Activated naive CD8-positive, alpha-beta T cell treated with anti-CD3 and anti-CD28 coated beads, Interleukin-2, amount 50 U/mL, for 24 hours (primary cell): ENCODE measurements at regions not wholly inside any gene's neighbourhood (a gene's known extent, or its start where the extent isn't known, plus 50 kb on each side); places are given as distances from the start of the nearest gene placed in this dataset.

Experiments used
- ATAC-seq: fragments of 150-1000 bp; cut with Tn5 transposase; one replicate; pipeline ENCODE4 v1.10.0; 2021
- DNase-seq: peaks from one replicate; pipeline ENCODE4 v3.0.0; 2021
- H3K27ac Mint-ChIP-seq: one replicate; pipeline ENCODE4 v1.8.0; 2021; ENCODE audit warnings: mild to moderate bottlenecking, mixed read lengths
- H3K27me3 Mint-ChIP-seq: one replicate; pipeline ENCODE4 v1.8.0; 2021; ENCODE audit warnings: mixed read lengths
- H3K36me3 Mint-ChIP-seq: one replicate; pipeline ENCODE4 v1.8.0; 2021; ENCODE audit warnings: low read depth, mixed read lengths
- H3K4me1 Mint-ChIP-seq: one replicate; pipeline ENCODE4 v1.8.0; 2021; ENCODE audit warnings: mixed read lengths
- H3K4me3 Mint-ChIP-seq: one replicate; pipeline ENCODE4 v1.8.0; 2021; ENCODE audit warnings: mild to moderate bottlenecking, moderate library complexity, mixed read lengths
- H3K9me3 Mint-ChIP-seq: one replicate; pipeline ENCODE4 v1.8.0; 2021; ENCODE audit warnings: mixed read lengths

GRCh38 chr5:124932791-124933600, 186.6 kb upstream of the ZNF608 start:
- ATAC-seq (no peak), DNase-seq (no peak)
- H3K9me3 Mint-ChIP-seq: no peaks in the 10 kb centered on the region
- no peak overlapping the region for H3K4me3 Mint-ChIP-seq
- peaks cover 2% of the 10 kb centered on the region for H3K27me3 Mint-ChIP-seq
- peaks cover 13% of the 10 kb centered on the region for H3K4me1 Mint-ChIP-seq
- H3K27ac Mint-ChIP-seq: no peak overlapping the region
- no peaks in the 10 kb centered on the region for H3K36me3 Mint-ChIP-seq

GRCh38 chr5:124935065-124935464, 188.6 kb upstream of the ZNF608 start:
- ATAC-seq: peak; percentile 33
- H3K36me3 Mint-ChIP-seq: no peaks in the 10 kb centered on the region
- peak; percentile 8 for DNase-seq
- peak overlapping the region; percentile 62 for H3K27ac Mint-ChIP-seq
- H3K27me3 Mint-ChIP-seq: peaks cover 2% of the 10 kb centered on the region
- H3K4me1 Mint-ChIP-seq: peaks cover 13% of the 10 kb centered on the region
- H3K4me3 Mint-ChIP-seq: peak overlapping the region; percentile 2
- peaks cover 6% of the 10 kb centered on the region for H3K9me3 Mint-ChIP-seq

- peaks cover 11% of the 10 kb centered on the region for H3K9me3 Mint-ChIP-seq
- H3K27ac Mint-ChIP-seq: peak overlapping the region; percentile 89
- DNase-seq: no peak
Measured at GRCh38 chr5:124936626-124936933, 190.1 kb upstream of the ZNF608 start.

GRCh38 chr5:124941051-124942049, 194.9 kb upstream of the ZNF608 start:
- H3K4me1 Mint-ChIP-seq: no peaks in the 10 kb centered on the region
- ATAC-seq (no peak), DNase-seq (no peak)
- H3K36me3 Mint-ChIP-seq: no peaks in the 10 kb centered on the region
- peaks cover 11% of the 10 kb centered on the region for H3K9me3 Mint-ChIP-seq
- H3K27ac Mint-ChIP-seq: no peak overlapping the region
- H3K27me3 Mint-ChIP-seq: peaks cover 2% of the 10 kb centered on the region
- no peak overlapping the region for H3K4me3 Mint-ChIP-seq

More at GRCh38 chr5:124936626-124936933, 190.1 kb upstream of the ZNF608 start:
- Mint-ChIP-seq H3K36me3 (no peaks in the 10 kb centered on the region), H3K27me3 (peaks cover 4% of the 10 kb centered on the region), H3K4me1 (peaks cover 13% of the 10 kb centered on the region), H3K4me3 (no peak overlapping the region)
- no peak for ATAC-seq

GRCh38 chr5:124948062-124948753, 201.8 kb upstream of the ZNF608 start:
- ATAC-seq: no peak

GRCh38 chr5:124948754-124949275, 202.4 kb upstream of the ZNF608 start:
- H3K9me3 Mint-ChIP-seq: peaks cover 5% of the 10 kb centered on the region
- no peaks in the 10 kb centered on the region for H3K36me3 Mint-ChIP-seq

More at GRCh38 chr5:124948062-124948753, 201.8 kb upstream of the ZNF608 start:
- peaks cover 11% of the 10 kb centered on the region for H3K4me1 Mint-ChIP-seq
- no peak for DNase-seq
- peaks cover 5% of the 10 kb centered on the region for H3K9me3 Mint-ChIP-seq
- no peak overlapping the region for H3K4me3 Mint-ChIP-seq
- H3K36me3 Mint-ChIP-seq: no peaks in the 10 kb centered on the region
- H3K27ac Mint-ChIP-seq: no peak overlapping the region
- H3K27me3 Mint-ChIP-seq: peaks cover 3% of the 10 kb centered on the region

GRCh38 chr5:124949862-124950261, 203.4 kb upstream of the ZNF608 start:
- DNase-seq (no peak), ATAC-seq (no peak)
- Mint-ChIP-seq H3K27me3 (peaks cover 3% of the 10 kb centered on the region), H3K36me3 (no peaks in the 10 kb centered on the region), H3K4me1 (peaks cover 11% of the 10 kb centered on the region), H3K9me3 (peaks cover 5% of the 10 kb centered on the region), H3K4me3 (no peak overlapping the region), H3K27ac (no peak overlapping the region)

More at GRCh38 chr5:124948754-124949275, 202.4 kb upstream of the ZNF608 start:
- DNase-seq (no peak), ATAC-seq (no peak)
- H3K4me1 Mint-ChIP-seq: peaks cover 11% of the 10 kb centered on the region
- peaks cover 3% of the 10 kb centered on the region for H3K27me3 Mint-ChIP-seq
- no peak overlapping the region for H3K27ac Mint-ChIP-seq
- H3K4me3 Mint-ChIP-seq: no peak overlapping the region

- peaks cover 3% of the 10 kb centered on the region for H3K27me3 Mint-ChIP-seq
- H3K9me3 Mint-ChIP-seq: peaks cover 5% of the 10 kb centered on the region
- ATAC-seq (no peak), DNase-seq (no peak)
- H3K27ac Mint-ChIP-seq: no peak overlapping the region
- H3K4me1 Mint-ChIP-seq: peaks cover 11% of the 10 kb centered on the region
- H3K36me3 Mint-ChIP-seq: no peaks in the 10 kb centered on the region
- no peak overlapping the region for H3K4me3 Mint-ChIP-seq
Measured at GRCh38 chr5:124951105-124951504, 204.7 kb upstream of the ZNF608 start.

GRCh38 chr5:124951661-124952060, 205.2 kb upstream of the ZNF608 start:
- H3K27me3 Mint-ChIP-seq: peaks cover 3% of the 10 kb centered on the region
- H3K4me1 Mint-ChIP-seq: peaks cover 11% of the 10 kb centered on the region
- H3K36me3 Mint-ChIP-seq: no peaks in the 10 kb centered on the region
- no peak for ATAC-seq
- H3K9me3 Mint-ChIP-seq: peaks cover 5% of the 10 kb centered on the region
- H3K27ac Mint-ChIP-seq: peak overlapping the region; percentile 6
- no peak for DNase-seq
- no peak overlapping the region for H3K4me3 Mint-ChIP-seq

- DNase-seq: peak; percentile 7
- Mint-ChIP-seq H3K4me1 (peaks cover 11% of the 10 kb centered on the region), H3K27me3 (peaks cover 3% of the 10 kb centered on the region), H3K27ac (no peak overlapping the region), H3K4me3 (no peak overlapping the region), H3K9me3 (peaks cover 5% of the 10 kb centered on the region), H3K36me3 (no peaks in the 10 kb centered on the region)
- no peak for ATAC-seq
Measured at GRCh38 chr5:124952079-124952478, 205.6 kb upstream of the ZNF608 start.

GRCh38 chr5:124952566-124952965, 206.1 kb upstream of the ZNF608 start:
- no peak overlapping the region for H3K27ac Mint-ChIP-seq
- ATAC-seq: no peak

GRCh38 chr5:124954784-124955183, 208.3 kb upstream of the ZNF608 start:
- no peak overlapping the region for H3K27ac Mint-ChIP-seq
- ATAC-seq: no peak
- no peaks in the 10 kb centered on the region for H3K9me3 Mint-ChIP-seq

More at GRCh38 chr5:124952566-124952965, 206.1 kb upstream of the ZNF608 start:
- no peak for DNase-seq
- H3K27me3 Mint-ChIP-seq: peaks cover 3% of the 10 kb centered on the region
- H3K4me3 Mint-ChIP-seq: no peak overlapping the region
- H3K36me3 Mint-ChIP-seq: no peaks in the 10 kb centered on the region
- peaks cover 11% of the 10 kb centered on the region for H3K4me1 Mint-ChIP-seq
- H3K9me3 Mint-ChIP-seq: peaks cover 5% of the 10 kb centered on the region

GRCh38 chr5:124956471-124957029, 210.1 kb upstream of the ZNF608 start:
- H3K9me3 Mint-ChIP-seq: peaks cover 3% of the 10 kb centered on the region
- no peak overlapping the region for H3K4me3 Mint-ChIP-seq
- H3K27ac Mint-ChIP-seq: no peak overlapping the region
- no peaks in the 10 kb centered on the region for H3K27me3 Mint-ChIP-seq
- peaks cover 2% of the 10 kb centered on the region for H3K4me1 Mint-ChIP-seq
- ATAC-seq: no peak
- no peak for DNase-seq
- H3K36me3 Mint-ChIP-seq: no peaks in the 10 kb centered on the region

More at GRCh38 chr5:124954784-124955183, 208.3 kb upstream of the ZNF608 start:
- no peak for DNase-seq
- Mint-ChIP-seq H3K4me1 (peaks cover 2% of the 10 kb centered on the region), H3K36me3 (no peaks in the 10 kb centered on the region), H3K27me3 (no peaks in the 10 kb centered on the region), H3K4me3 (no peak overlapping the region)

GRCh38 chr5:124957063-124957462, 210.6 kb upstream of the ZNF608 start:
- H3K4me1 Mint-ChIP-seq: peaks cover 2% of the 10 kb centered on the region
- H3K36me3 Mint-ChIP-seq: no peaks in the 10 kb centered on the region
- no peak overlapping the region for H3K27ac Mint-ChIP-seq
- ATAC-seq: no peak
- DNase-seq: no peak
- H3K4me3 Mint-ChIP-seq: no peak overlapping the region
- no peaks in the 10 kb centered on the region for H3K27me3 Mint-ChIP-seq
- H3K9me3 Mint-ChIP-seq: peaks cover 4% of the 10 kb centered on the region
